HEK293T (cell line): ENCODE measurements at regions not wholly inside any gene's neighbourhood (a gene's known extent, or its start where the extent isn't known, plus 50 kb on each side); places are given as distances from the start of the nearest gene placed in this dataset.

Experiments
- CTCF ChIA-PET: fragments of 350-600 bp; formaldehyde crosslinking; extraction: SDS; loops from one replicate; lab custom pipeline; 2021; ENCODE audit warnings: antibody characterized with exemption, inconsistent platforms; lab: Yijun Ruan, JAX
- POLR2A ChIA-PET: fragments of 350-600 bp; formaldehyde crosslinking; extraction: SDS; loops from one replicate; lab custom pipeline; 2020; ENCODE audit warnings: antibody characterized with exemption, inconsistent platforms; lab: Yijun Ruan, JAX
- DNase-seq: peaks from one replicate; pipeline ENCODE4 v3.0.0; 2012; ENCODE audit warnings: mixed read lengths; ENCODE audit errors: extremely low spot score
- ARNT ChIP-seq: fragments of 450-650 bp; IDR thresholded peaks from 2 replicates; pipeline ENCODE4 v1.6.1; 2017; ENCODE audit warnings: mild to moderate bottlenecking
- BHLHE40 ChIP-seq: fragments of 450-650 bp; IDR thresholded peaks from 2 replicates; pipeline ENCODE4 v1.6.1; 2016; ENCODE audit warnings: mild to moderate bottlenecking, moderate library complexity, borderline replicate concordance
- CTBP1 ChIP-seq: fragments of 450-650 bp; IDR thresholded peaks from 2 replicates; pipeline ENCODE4 v1.6.1; 2016; ENCODE audit warnings: borderline replicate concordance
- ELF4 ChIP-seq: fragments of 450-650 bp; IDR thresholded peaks from 2 replicates; pipeline ENCODE4 v1.6.1; 2017; ENCODE audit warnings: antibody characterized with exemption
- FOXA1 ChIP-seq: fragments of 450-650 bp; IDR thresholded peaks from 2 replicates; pipeline ENCODE4 v1.6.1; 2016; ENCODE audit warnings: mild to moderate bottlenecking
- FOXK2 ChIP-seq: fragments of 450-650 bp; IDR thresholded peaks from 2 replicates; pipeline ENCODE4 v1.6.1; 2016; ENCODE audit warnings: mild to moderate bottlenecking
- FOXM1 ChIP-seq: fragments of 450-650 bp; IDR thresholded peaks from 2 replicates; pipeline ENCODE4 v1.6.1; 2017; ENCODE audit warnings: mild to moderate bottlenecking, borderline replicate concordance
- HDGF ChIP-seq: fragments of 450-650 bp; IDR thresholded peaks from 2 replicates; pipeline ENCODE4 v1.6.1; 2017; ENCODE audit warnings: antibody characterized with exemption, borderline replicate concordance
- L3MBTL2 ChIP-seq: fragments of 450-650 bp; conservative IDR thresholded peaks from 2 replicates; pipeline ENCODE4 v1.6.1; 2016; ENCODE audit warnings: mild to moderate bottlenecking
- LEF1 ChIP-seq: fragments of 450-650 bp; IDR thresholded peaks from 2 replicates; pipeline ENCODE4 v1.6.1; 2017; ENCODE audit warnings: mild to moderate bottlenecking, borderline replicate concordance
- NFRKB ChIP-seq: fragments of 450-650 bp; IDR thresholded peaks from 2 replicates; pipeline ENCODE4 v1.6.1; 2016; ENCODE audit warnings: mild to moderate bottlenecking, moderate library complexity
- PKNOX1 ChIP-seq: fragments of 450-650 bp; IDR thresholded peaks from 2 replicates; pipeline ENCODE4 v1.6.1; 2016
- SP1 ChIP-seq: fragments of 450-650 bp; IDR thresholded peaks from 2 replicates; pipeline ENCODE4 v1.6.1; 2017
- SUZ12 ChIP-seq: fragments of 450-650 bp; IDR thresholded peaks from 2 replicates; pipeline ENCODE4 v1.6.1; 2016; ENCODE audit warnings: mild to moderate bottlenecking
- TARDBP ChIP-seq: fragments of 450-650 bp; IDR thresholded peaks from 2 replicates; pipeline ENCODE4 v1.6.1; 2016
- ZNF384 ChIP-seq: fragments of 450-650 bp; IDR thresholded peaks from 2 replicates; pipeline ENCODE4 v1.6.1; 2016

- no peak for DNase-seq
- no peak for TF ChIP-seq PKNOX1
- TF ChIP-seq HDGF = no peak
- TF ChIP-seq L3MBTL2 = no peak
- no peak for TF ChIP-seq ELF4
- TF ChIP-seq FOXM1 = no peak
- TF ChIP-seq CTBP1 = no peak
- no peak for TF ChIP-seq NFRKB
- TF ChIP-seq ARNT = no peak
- TF ChIP-seq FOXA1 = no peak
- no peak for TF ChIP-seq SUZ12
- no peak for TF ChIP-seq FOXK2
- no peak for TF ChIP-seq ZNF384
- no peak for TF ChIP-seq BHLHE40
- no peak for TF ChIP-seq LEF1
- TF ChIP-seq SP1 = no peak
- TF ChIP-seq TARDBP = no peak
- ChIA-PET CTCF (no interaction called here), POLR2A (no interaction called here)
Observed at GRCh38 chr5:68653471-68653870, 437.9 kb downstream of the PIK3R1 start.

GRCh38 chr5:68657055-68657961 is 436.5 kb upstream of the SLC30A5 start:
- no peak for DNase-seq
- TF ChIP-seq PKNOX1 (0 out of 2 replicates have a peak, but pooled peaks have one; percentile 10), ELF4 (no peak), CTBP1 (no peak)
- POLR2A ChIA-PET = interaction anchor here (0.9 kb wide), 1 partner anchor 369 kb away, joined by 4 read pairs; no protein-coding TSS in a partner anchor

GRCh38 chr5:68658810-68659372 is 434.9 kb upstream of the SLC30A5 start:
- CTCF ChIA-PET = no interaction called here
- POLR2A ChIA-PET = no interaction called here
- TF ChIP-seq SUZ12 (no peak), FOXK2 (no peak), ZNF384 (no peak), TARDBP (no peak), BHLHE40 (no peak), SP1 (no peak), FOXA1 (no peak), PKNOX1 (no peak)
- DNase-seq = no peak

More at GRCh38 chr5:68657055-68657961, 436.5 kb upstream of the SLC30A5 start:
- CTCF ChIA-PET = no interaction called here

- no peak for DNase-seq
- ChIA-PET POLR2A (no interaction called here), CTCF (no interaction called here)
- no peak for TF ChIP-seq HDGF
- no peak for TF ChIP-seq ARNT
- no peak for TF ChIP-seq SP1
- TF ChIP-seq NFRKB = no peak
- no peak for TF ChIP-seq PKNOX1
- TF ChIP-seq LEF1 = no peak
- TF ChIP-seq ELF4 = no peak
- no peak for TF ChIP-seq SUZ12
- no peak for TF ChIP-seq FOXK2
- TF ChIP-seq ZNF384 = no peak
Observed at GRCh38 chr5:68659881-68660280, 433.9 kb upstream of the SLC30A5 start.

- peak; percentile 38 for DNase-seq
- TF ChIP-seq LEF1 (no peak), PKNOX1 (no peak), SUZ12 (no peak), HDGF (no peak), FOXM1 (no peak), ELF4 (no peak)
- ChIA-PET POLR2A (no interaction called here), CTCF (interaction anchor here (0.6 kb wide), 1 partner anchor 147 kb away, joined by 5 read pairs; no protein-coding TSS in a partner anchor)
Observed at GRCh38 chr5:68661237-68661636, 432.6 kb upstream of the SLC30A5 start.
